Activated naive CD4-positive, alpha-beta T cell treated with anti-CD3 and anti-CD28 coated beads, Interleukin-2, amount 50 U/mL, for 24 hours (primary cell): ENCODE measurements at regions not wholly inside any gene's neighbourhood (a gene's known extent, or its start where the extent isn't known, plus 50 kb on each side); places are given as distances from the start of the nearest gene placed in this dataset.

Experiments used
- H3K27ac Mint-ChIP-seq: one replicate; pipeline ENCODE4 v1.8.0; 2021; ENCODE audit warnings: mild to moderate bottlenecking, mixed read lengths
- H3K27me3 Mint-ChIP-seq: one replicate; pipeline ENCODE4 v1.8.0; 2021; ENCODE audit warnings: mixed read lengths
- H3K36me3 Mint-ChIP-seq: one replicate; pipeline ENCODE4 v1.8.0; 2021; ENCODE audit warnings: mixed read lengths
- H3K4me1 Mint-ChIP-seq: one replicate; pipeline ENCODE4 v1.8.0; 2021; ENCODE audit warnings: mixed read lengths
- H3K4me3 Mint-ChIP-seq: one replicate; pipeline ENCODE4 v1.8.0; 2021; ENCODE audit warnings: mild to moderate bottlenecking, mixed read lengths
- H3K9me3 Mint-ChIP-seq: one replicate; pipeline ENCODE4 v1.8.0; 2021; ENCODE audit warnings: mixed read lengths

- no peak overlapping the region for H3K27ac Mint-ChIP-seq
- no peaks in the 10 kb centered on the region for H3K36me3 Mint-ChIP-seq
- H3K27me3 Mint-ChIP-seq: no peaks in the 10 kb centered on the region
- no peaks in the 10 kb centered on the region for H3K4me1 Mint-ChIP-seq
- H3K4me3 Mint-ChIP-seq: no peak overlapping the region
- H3K9me3 Mint-ChIP-seq: no peaks in the 10 kb centered on the region
Measured at GRCh38 chr5:171619196-171619595, 166.4 kb upstream of the SMIM23 start.

- Mint-ChIP-seq H3K27ac (no peak overlapping the region), H3K4me1 (no peaks in the 10 kb centered on the region), H3K27me3 (no peaks in the 10 kb centered on the region), H3K4me3 (no peak overlapping the region), H3K36me3 (no peaks in the 10 kb centered on the region), H3K9me3 (no peaks in the 10 kb centered on the region)
Measured at GRCh38 chr5:171619744-171620143, 165.9 kb upstream of the SMIM23 start.

- Mint-ChIP-seq H3K4me3 (no peak overlapping the region), H3K27ac (no peak overlapping the region), H3K27me3 (no peaks in the 10 kb centered on the region), H3K4me1 (no peaks in the 10 kb centered on the region), H3K36me3 (no peaks in the 10 kb centered on the region), H3K9me3 (no peaks in the 10 kb centered on the region)
Measured at GRCh38 chr5:171622010-171622409, 163.6 kb upstream of the SMIM23 start.

GRCh38 chr5:171623107-171623506 lies 162.5 kb upstream of the SMIM23 start:
- Mint-ChIP-seq H3K27me3 (peaks cover under 1% of the 10 kb centered on the region), H3K9me3 (no peaks in the 10 kb centered on the region), H3K36me3 (no peaks in the 10 kb centered on the region), H3K27ac (no peak overlapping the region), H3K4me1 (no peaks in the 10 kb centered on the region), H3K4me3 (no peak overlapping the region)

- no peaks in the 10 kb centered on the region for H3K36me3 Mint-ChIP-seq
- no peak overlapping the region for H3K27ac Mint-ChIP-seq
- no peaks in the 10 kb centered on the region for H3K9me3 Mint-ChIP-seq
- peaks cover 5% of the 10 kb centered on the region for H3K27me3 Mint-ChIP-seq
- H3K4me1 Mint-ChIP-seq: no peaks in the 10 kb centered on the region
- H3K4me3 Mint-ChIP-seq: no peak overlapping the region
Measured at GRCh38 chr5:171623551-171624097, 162.0 kb upstream of the SMIM23 start.

- Mint-ChIP-seq H3K9me3 (no peaks in the 10 kb centered on the region), H3K27me3 (peaks cover 9% of the 10 kb centered on the region), H3K27ac (no peak overlapping the region), H3K36me3 (no peaks in the 10 kb centered on the region), H3K4me1 (no peaks in the 10 kb centered on the region), H3K4me3 (no peak overlapping the region)
Measured at GRCh38 chr5:171624396-171624795, 161.2 kb upstream of the SMIM23 start.

- Mint-ChIP-seq H3K4me1 (no peaks in the 10 kb centered on the region), H3K27ac (no peak overlapping the region), H3K27me3 (peaks cover 11% of the 10 kb centered on the region), H3K9me3 (no peaks in the 10 kb centered on the region), H3K36me3 (no peaks in the 10 kb centered on the region), H3K4me3 (no peak overlapping the region)
Measured at GRCh38 chr5:171625646-171626045, 160.0 kb upstream of the SMIM23 start.

- Mint-ChIP-seq H3K27ac (no peak overlapping the region), H3K36me3 (no peaks in the 10 kb centered on the region), H3K27me3 (peaks cover 15% of the 10 kb centered on the region), H3K4me1 (no peaks in the 10 kb centered on the region), H3K9me3 (no peaks in the 10 kb centered on the region), H3K4me3 (no peak overlapping the region)
Measured at GRCh38 chr5:171627936-171628632, 157.5 kb upstream of the SMIM23 start.

- H3K36me3 Mint-ChIP-seq: no peaks in the 10 kb centered on the region
- H3K27me3 Mint-ChIP-seq: peaks cover 15% of the 10 kb centered on the region
- H3K4me3 Mint-ChIP-seq: no peak overlapping the region
- H3K4me1 Mint-ChIP-seq: no peaks in the 10 kb centered on the region
- H3K27ac Mint-ChIP-seq: no peak overlapping the region
- no peaks in the 10 kb centered on the region for H3K9me3 Mint-ChIP-seq
Measured at GRCh38 chr5:171628633-171628974, 157.0 kb upstream of the SMIM23 start.

- no peak overlapping the region for H3K27ac Mint-ChIP-seq
- no peak overlapping the region for H3K4me3 Mint-ChIP-seq
- no peaks in the 10 kb centered on the region for H3K4me1 Mint-ChIP-seq
- peaks cover 17% of the 10 kb centered on the region for H3K27me3 Mint-ChIP-seq
- H3K9me3 Mint-ChIP-seq: no peaks in the 10 kb centered on the region
- H3K36me3 Mint-ChIP-seq: no peaks in the 10 kb centered on the region
Measured at GRCh38 chr5:171629221-171629620, 156.4 kb upstream of the SMIM23 start.

- Mint-ChIP-seq H3K9me3 (no peaks in the 10 kb centered on the region), H3K27me3 (peaks cover 20% of the 10 kb centered on the region), H3K4me1 (no peaks in the 10 kb centered on the region), H3K36me3 (no peaks in the 10 kb centered on the region), H3K4me3 (no peak overlapping the region), H3K27ac (no peak overlapping the region)
Measured at GRCh38 chr5:171629628-171630349, 155.8 kb upstream of the SMIM23 start.

GRCh38 chr5:171630350-171631065 lies 155.1 kb upstream of the SMIM23 start:
- Mint-ChIP-seq H3K27me3 (peaks cover 22% of the 10 kb centered on the region), H3K27ac (no peak overlapping the region), H3K36me3 (no peaks in the 10 kb centered on the region), H3K4me3 (no peak overlapping the region), H3K4me1 (no peaks in the 10 kb centered on the region), H3K9me3 (no peaks in the 10 kb centered on the region)

GRCh38 chr5:171632616-171633015 lies 153.0 kb upstream of the SMIM23 start:
- no peak overlapping the region for H3K4me3 Mint-ChIP-seq
- no peaks in the 10 kb centered on the region for H3K9me3 Mint-ChIP-seq
- no peaks in the 10 kb centered on the region for H3K4me1 Mint-ChIP-seq
- no peaks in the 10 kb centered on the region for H3K36me3 Mint-ChIP-seq
- no peak overlapping the region for H3K27ac Mint-ChIP-seq
- peaks cover 25% of the 10 kb centered on the region for H3K27me3 Mint-ChIP-seq

GRCh38 chr5:171633776-171634470 lies 151.7 kb upstream of the SMIM23 start:
- H3K4me1 Mint-ChIP-seq: no peaks in the 10 kb centered on the region
- peaks cover 17% of the 10 kb centered on the region for H3K27me3 Mint-ChIP-seq
- H3K9me3 Mint-ChIP-seq: no peaks in the 10 kb centered on the region
- H3K36me3 Mint-ChIP-seq: no peaks in the 10 kb centered on the region
- no peak overlapping the region for H3K4me3 Mint-ChIP-seq
- no peak overlapping the region for H3K27ac Mint-ChIP-seq

- Mint-ChIP-seq H3K4me3 (no peak overlapping the region), H3K27me3 (peaks cover 16% of the 10 kb centered on the region)
Measured at GRCh38 chr5:171634511-171634910, 151.1 kb upstream of the SMIM23 start.

More at GRCh38 chr5:171634511-171634910, 151.1 kb upstream of the SMIM23 start:
- no peaks in the 10 kb centered on the region for H3K4me1 Mint-ChIP-seq
- H3K36me3 Mint-ChIP-seq: no peaks in the 10 kb centered on the region
- H3K9me3 Mint-ChIP-seq: no peaks in the 10 kb centered on the region
- H3K27ac Mint-ChIP-seq: no peak overlapping the region
